HCEC 1CT (cell line): ENCODE measurements at regions not wholly inside any gene's neighbourhood (a gene's known extent, or its start where the extent isn't known, plus 50 kb on each side); places are given as distances from the start of the nearest gene placed in this dataset.
"Not testable (repeated sequence)": the region's sequence is repeated elsewhere in the genome, so short reads cannot be mapped to it uniquely, and the experiment has no call there.

Experiments
- DNase-seq: peaks from one replicate; pipeline ENCODE4 v3.0.0-alpha.2; 2017

DNA sequence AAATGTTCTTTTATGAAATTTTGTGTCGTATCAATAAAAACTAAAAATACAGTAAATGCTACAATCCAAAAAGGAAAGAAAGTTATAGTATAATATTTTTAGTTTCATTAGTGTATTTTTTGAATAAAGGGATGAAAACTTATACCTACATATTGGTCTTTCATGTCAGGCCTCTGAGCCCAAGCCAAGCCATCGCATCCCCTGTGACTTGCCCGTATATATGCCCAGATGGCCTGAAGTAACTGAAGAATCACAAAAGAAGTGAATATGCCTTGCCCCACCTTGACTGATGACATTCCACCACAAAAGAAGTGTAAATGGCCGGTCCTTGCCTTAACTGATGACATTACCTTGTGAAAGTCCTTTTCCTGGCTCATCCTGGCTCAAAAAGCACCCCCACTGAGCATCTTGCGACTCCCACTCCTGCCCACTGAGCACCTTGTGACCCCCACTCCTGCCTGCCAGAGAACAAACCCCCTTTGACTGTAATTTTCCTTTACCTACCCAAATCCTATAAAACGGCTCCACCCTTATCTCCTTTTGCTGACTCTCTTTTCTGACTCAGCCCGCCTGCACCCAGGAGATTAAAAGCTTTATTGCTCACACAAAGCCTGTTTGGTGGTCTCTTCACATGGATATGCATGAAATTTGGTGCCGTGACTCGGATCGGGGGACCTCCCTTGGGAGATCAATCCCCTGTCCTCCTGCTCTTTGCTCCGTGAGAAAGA, 108.2 kb upstream of the PELI1 start:
- DNase-seq, result not testable (repeated sequence)

DNA sequence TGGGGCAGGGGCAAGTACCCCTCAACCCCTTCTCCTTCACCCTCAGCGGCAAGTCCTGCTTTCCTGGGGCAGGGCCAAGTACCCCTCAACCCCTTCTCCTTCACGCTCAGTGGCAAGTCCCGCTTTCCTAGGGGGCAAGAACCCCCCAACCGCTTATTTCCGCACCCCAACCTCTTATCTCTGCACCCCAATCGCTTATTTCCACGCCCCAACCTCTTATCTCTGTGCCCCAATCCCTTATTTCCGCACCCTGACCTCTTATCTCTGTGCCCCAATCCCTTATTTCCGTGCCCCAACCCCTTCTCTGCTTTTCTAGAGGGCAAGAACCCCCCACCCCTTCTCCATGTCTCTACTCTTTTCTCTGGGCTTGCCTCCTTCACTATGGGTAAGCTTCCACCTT, 109.2 kb upstream of the PELI1 start:
- DNase-seq, result not testable (repeated sequence)

- no peak for DNase-seq
Measured at GRCh38 chr2:64258566-64258965, 114.3 kb upstream of the PELI1 start.

DNA sequence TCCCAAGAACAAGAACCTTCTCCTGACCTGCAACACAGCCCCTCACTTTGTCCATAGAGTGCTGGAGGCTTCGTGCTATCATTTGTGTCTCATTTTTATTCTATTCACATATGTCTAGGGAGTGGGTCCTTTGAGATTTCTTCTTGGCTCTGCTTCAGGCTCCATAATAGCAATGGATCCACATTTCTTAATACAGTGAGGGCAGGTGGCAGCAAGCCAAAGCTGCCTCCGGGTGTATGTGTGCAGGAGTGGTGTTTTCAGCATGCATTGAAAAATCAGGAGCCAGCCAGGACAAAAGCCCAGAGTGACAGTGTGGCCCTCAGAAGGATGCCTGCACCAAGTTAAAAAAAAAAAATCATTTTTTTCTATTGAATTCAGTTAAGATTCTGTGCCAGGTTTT, 115.1 kb upstream of the PELI1 start:
- DNase-seq, result no peak

DNA sequence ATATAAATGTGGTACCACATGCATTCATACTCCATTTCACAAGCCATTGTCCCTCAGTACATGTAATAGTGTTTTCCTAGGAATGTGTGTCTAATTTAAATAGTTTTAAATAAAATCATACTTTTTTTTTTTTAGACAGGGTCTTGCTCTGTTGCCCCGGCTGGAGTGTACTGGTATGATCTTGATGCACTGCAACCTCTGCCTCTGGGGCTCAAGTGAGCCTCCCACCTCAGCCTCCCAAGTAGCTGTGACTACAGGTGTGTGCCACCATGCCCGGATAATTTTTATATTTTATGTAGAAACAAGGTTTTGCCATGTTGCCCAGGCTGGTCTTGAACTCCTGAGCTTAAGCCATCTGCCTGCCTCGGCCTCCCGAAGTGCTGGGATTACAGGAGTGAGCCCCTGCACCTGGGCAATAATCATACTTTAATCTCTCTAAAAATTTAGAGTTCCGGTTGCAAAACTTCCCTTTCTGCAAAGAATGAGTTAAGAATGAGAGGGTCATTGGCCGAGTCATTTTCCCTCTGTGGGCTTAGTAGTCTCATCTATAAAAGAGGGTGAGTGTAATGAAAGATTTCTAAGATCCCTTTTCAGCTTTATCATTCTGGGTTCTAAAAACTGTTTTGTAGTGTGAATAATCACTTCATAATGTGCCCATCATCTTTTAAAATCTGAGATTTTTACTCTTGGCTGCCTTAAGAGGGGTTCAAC, 116.0 kb upstream of the PELI1 start:
- no peak for DNase-seq

DNA sequence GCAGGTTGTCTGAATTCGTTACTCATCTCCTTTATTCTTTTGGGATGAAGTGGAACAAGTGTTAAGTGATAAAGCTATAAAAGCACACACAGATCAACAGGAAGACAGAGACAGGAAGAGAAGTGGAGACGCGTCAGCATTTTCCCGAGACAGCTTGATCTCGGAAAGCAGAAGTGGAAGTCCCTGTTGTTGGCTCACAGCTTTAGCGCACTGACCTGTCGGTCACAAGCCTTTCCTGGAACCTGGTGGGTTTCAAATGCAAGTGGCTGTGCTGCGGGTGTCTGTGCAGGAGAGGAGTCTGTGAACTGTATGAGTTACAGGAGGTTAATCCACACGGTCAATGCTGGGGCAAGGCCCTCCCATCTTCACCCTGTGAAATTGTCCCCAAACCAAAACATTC, 116.6 kb upstream of the PELI1 start:
- DNase-seq, result no peak

DNA sequence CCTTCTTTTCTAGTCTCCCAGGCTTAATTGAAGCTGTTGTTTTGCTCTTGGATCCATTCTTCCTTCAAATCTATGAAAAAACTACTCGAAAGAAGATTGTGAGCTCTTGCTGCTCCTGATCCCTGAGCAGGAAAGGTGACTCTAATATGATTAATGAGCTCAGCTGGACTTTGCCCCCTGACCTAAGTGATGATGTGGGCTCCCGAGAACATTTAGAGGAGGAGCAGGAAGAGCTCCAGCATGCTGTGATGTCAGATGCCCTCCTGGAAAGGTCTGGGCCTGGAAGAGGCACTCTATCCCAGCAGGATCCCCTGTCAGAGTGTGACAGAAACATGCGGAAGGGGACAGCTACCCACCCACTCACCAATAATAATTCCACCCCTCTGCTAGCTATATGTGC, 117.9 kb upstream of the PELI1 start:
- peak; percentile 72 for DNase-seq

- DNase-seq, result no peak
Measured at GRCh38 chr2:64262816-64263215, 118.6 kb upstream of the PELI1 start.

DNA sequence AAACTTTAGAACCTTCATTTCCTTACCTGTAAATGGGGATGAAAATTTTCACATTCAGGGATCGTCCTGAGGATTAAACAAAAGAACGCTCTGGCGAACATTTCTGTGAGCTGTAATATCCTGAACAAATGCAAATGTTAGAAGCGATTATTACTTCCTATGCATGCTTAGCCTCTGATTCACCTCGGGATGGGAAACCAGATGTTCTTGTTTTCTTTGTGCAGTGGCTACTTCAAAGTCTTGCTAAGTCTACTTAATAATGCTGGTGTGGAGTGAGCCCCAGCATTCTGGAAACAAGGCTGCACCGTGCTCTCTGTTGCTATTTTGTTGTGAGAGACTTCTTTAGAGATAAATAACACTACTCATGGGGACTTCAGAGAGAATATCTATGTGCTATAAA, 119.1 kb upstream of the PELI1 start:
- peak; percentile 91 for DNase-seq

DNA sequence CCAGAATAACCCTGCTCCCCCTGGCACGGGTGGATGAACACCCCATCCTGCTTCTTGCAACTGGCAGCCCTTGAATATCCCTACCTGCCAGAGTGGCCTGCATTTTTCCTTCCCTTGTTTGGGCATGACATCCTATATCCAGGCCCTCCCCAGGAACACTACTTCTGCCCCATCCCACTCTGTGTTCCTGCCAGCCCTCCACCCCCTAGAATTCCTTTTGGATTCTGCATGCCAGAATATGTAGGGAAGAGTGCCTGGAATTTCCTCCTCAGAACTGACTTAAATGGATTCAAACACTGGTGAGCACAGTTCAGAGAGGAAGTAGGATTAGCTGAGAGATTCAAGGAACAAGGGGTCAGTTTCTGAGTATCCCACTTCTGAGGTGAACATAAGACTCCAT, 123.5 kb upstream of the PELI1 start:
- DNase-seq, result peak; percentile 38

GRCh38 chr2:64268330-64269048, 124.3 kb upstream of the PELI1 start:
- peak; percentile 9 for DNase-seq

DNA sequence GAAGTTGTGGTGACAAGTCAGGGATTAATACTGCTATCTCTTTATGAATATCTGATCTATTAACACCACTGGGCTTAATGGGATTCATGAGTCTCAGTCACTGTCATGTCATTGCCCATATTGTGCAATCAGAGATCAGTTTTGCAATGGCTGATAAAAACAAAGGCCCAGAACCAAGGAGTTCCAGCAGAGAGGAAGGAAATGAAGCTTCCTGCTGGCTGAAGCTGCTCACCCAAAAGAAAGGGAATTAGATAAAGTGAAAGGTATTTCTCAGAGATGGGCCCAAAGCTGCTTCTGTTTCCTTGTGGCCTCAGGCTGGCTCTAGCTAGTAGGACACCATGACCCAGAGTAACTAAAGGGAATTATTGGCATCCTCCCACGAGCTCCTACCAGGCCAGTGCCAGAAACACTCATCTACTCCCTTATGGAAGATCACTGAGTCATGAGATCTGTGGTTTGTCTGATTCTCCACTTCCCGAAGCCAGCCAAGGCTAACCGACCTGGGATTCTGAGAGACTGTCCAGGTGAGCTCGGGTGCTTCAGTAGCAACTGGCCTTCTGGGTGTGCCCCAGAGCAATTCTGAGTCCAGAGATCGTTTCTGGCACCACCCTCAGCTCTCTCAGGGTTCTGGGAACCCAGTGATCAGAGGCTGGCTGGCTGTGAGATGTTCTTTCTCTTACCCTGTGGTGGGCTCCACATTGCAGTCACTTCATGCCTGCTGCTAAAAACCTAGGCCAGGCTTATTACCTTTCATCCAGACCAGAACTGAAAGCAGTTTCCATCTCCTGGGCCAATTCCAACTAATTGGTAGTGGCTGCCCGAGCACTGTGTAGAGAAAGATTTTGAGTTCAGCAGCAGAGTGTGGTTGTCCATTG, 129.5 kb upstream of the PELI1 start:
- peak; percentile 90 for DNase-seq

GRCh38 chr2:64274399-64275173, 130.4 kb upstream of the PELI1 start:
- DNase-seq, result no peak

DNA sequence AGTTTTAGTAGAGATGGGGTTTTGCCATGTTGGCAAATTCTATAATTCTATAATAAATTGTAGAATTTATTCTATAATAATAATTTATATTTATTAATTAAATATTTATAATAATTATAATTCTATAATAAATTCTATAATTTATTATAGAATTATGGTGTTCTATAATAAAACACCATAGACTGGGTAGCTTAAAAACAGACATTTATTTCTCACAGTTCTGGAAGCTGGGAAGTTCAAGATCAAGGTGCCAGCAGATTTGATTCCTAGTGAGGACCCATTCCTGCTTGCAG, 130.9 kb upstream of the PELI1 start:
- DNase-seq, result no peak

DNA sequence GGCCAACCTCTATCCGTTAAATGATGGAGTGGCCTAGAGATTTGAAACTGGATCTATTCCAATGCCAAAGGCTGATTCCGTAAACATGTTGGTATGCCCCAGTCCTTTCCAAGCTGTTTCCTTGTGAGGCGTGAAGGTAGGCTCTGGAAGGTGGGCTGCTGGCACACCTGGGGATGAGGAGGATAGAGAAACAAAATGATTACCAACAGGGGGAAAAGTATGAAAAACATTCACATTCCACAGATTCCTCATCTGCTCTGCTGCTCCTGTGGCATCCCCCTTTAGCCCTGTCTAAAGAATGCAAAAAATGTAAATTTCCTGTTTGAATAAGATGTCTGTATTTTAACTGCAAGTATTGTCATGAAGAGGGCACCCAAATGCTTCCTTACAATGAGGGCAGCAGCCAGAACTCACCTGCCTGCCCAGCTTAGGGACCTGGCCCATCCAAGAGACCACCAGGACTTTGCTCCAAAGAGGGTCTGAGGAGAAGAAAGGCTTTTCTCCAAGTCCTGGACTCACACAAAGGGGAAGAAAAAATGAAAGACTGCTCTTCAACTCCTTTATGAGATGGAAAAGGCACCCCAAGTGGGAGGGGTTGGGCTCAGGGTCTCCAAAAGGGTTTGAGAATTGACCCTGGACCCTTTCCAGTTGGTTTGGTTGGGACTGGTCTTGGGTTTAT, 132.3 kb upstream of the PELI1 start:
- peak; percentile 44 for DNase-seq

- DNase-seq, result peak; percentile 23
Measured at GRCh38 chr2:64277101-64277849, 133.1 kb upstream of the PELI1 start.

- not testable (repeated sequence) for DNase-seq
Measured at GRCh38 chr2:64280812-64281211, 136.6 kb upstream of the PELI1 start.

- DNase-seq, result no peak
Measured at GRCh38 chr2:64283006-64283570, 138.9 kb upstream of the PELI1 start.

DNA sequence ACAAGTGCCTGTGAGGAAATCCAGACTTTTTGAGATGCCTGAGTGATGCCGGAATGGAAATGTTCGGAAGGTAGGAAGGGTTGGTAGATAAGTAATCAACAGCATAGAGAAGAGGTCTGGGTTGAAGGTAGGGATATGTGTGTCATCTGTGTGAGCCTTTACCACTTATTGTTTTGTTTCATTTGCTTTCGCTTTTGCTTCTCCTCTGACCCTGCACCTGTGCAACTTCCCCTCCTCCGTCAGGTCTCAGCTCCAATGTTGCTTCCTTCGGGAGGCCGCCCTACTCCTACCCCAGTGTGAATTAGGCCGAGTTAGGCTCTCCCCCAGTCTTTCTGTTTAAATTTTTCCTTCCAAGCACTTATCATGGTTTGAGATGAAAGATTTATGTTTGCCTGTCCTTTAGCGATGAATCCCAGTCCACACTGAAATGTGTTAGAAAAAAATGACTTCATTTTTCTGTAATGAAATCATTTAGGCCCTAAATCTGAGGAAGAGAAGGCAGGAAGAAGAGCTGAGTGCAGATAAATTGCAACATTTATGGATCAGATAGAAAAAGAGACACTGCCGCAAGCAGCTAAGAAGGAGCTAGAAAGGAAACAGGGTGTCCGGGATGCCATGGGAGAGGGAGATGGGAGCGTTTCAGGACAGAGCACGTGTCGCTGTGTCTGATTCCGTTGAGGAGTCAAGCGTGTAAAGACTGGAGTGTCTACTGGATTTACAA, 139.6 kb upstream of the PELI1 start:
- DNase-seq, result peak; percentile 21

GRCh38 chr2:64284751-64285150, 140.5 kb upstream of the PELI1 start:
- no peak for DNase-seq
